B cell (primary cell): ENCODE measurements at regions not wholly inside any gene's neighbourhood (a gene's known extent, or its start where the extent isn't known, plus 50 kb on each side); places are given as distances from the start of the nearest gene placed in this dataset.

Experiments
- ATAC-seq: fragments of 200-7000 bp; cut with Tn5 transposase; one replicate; pipeline ENCODE4 v1.10.0; 2021; ENCODE audit warnings: low read depth, mild to moderate bottlenecking, moderate number of reproducible peaks, moderate library complexity
- CTCF ChIA-PET: fragments of 350-600 bp; sonication (Branson Sonifier 250); formaldehyde crosslinking; loops from one replicate; lab custom pipeline; 2021; ENCODE audit warnings: antibody characterized with exemption, inconsistent platforms; lab: Charles Lee
- POLR2A ChIA-PET: fragments of 350-600 bp; sonication (Branson Sonifier 250); formaldehyde crosslinking; loops from one replicate; lab custom pipeline; 2021; ENCODE audit warnings: antibody characterized with exemption; lab: Charles Lee
- DNase-seq: peaks from one replicate; pipeline ENCODE4 v3.0.0; 2013
- H2AFZ ChIP-seq: 2 replicates; pipeline ENCODE4 v1.6.1; 2012; ENCODE audit warnings: mild to moderate bottlenecking, low read depth, low read length; ENCODE audit not compliant: insufficient read depth, poor library complexity, severe bottlenecking
- H3K27ac ChIP-seq, 2 donors: 1 replicate in 1 of 2; 2 replicates in 1 of 2; pipeline ENCODE4 v1.5.1; 2012 to 2013; ENCODE audit warnings: low read length in 2 of 2, mild to moderate bottlenecking in 2 of 2, moderate library complexity in 1 of 2
- H3K27me3 ChIP-seq, 4 experiments: fragments of 200-600 bp in 1 of 4; sonication (generic) in 1 of 4; replicated peaks in 1 of 4; 1 replicate in 2 of 4; 2 replicates in 2 of 4; pipeline versions ENCODE4 v1.6.1 to v1.7.0; 2013 to 2016; ENCODE audit warnings: low read length in 3 of 4, mild to moderate bottlenecking in 2 of 4, mixed read lengths in 1 of 4, moderate library complexity in 1 of 4; ENCODE audit not compliant: insufficient read depth in 4 of 4, control insufficient read depth in 3 of 4; ENCODE audit errors: control extremely low read depth in 1 of 4
- H3K36me3 ChIP-seq, 2 experiments: replicated peaks in 1 of 2; 1 replicate in 1 of 2; 2 replicates in 1 of 2; pipeline versions ENCODE4 v1.6.1 to v1.7.1; 2013; ENCODE audit warnings: low read length in 1 of 2; ENCODE audit not compliant: insufficient read depth in 2 of 2, control insufficient read depth in 1 of 2; ENCODE audit errors: control extremely low read depth in 1 of 2, extremely low read depth in 1 of 2
- H3K4me1 ChIP-seq, 2 donors: fragments of 200-600 bp in 1 of 2; sonication (generic) in 1 of 2; 1 replicate in 1 of 2; 2 replicates in 1 of 2; pipeline versions ENCODE4 v1.5.1 to v1.6.1; 2013 to 2017; ENCODE audit warnings: low read length in 2 of 2; ENCODE audit not compliant: control insufficient read depth in 2 of 2, insufficient read depth in 2 of 2
- H3K4me2 ChIP-seq: replicated peaks from 2 replicates; pipeline ENCODE3; 2012; ENCODE audit warnings: mild to moderate bottlenecking, low read depth, low read length; ENCODE audit not compliant: poor library complexity, severe bottlenecking
- H3K4me3 ChIP-seq, 5 experiments: fragments of 200-600 bp in 1 of 5; sonication (generic) in 1 of 5; 1 replicate in 3 of 5; 2 replicates in 2 of 5; pipeline versions ENCODE4 v1.5.1 to v1.7.0; 2011 to 2016; ENCODE audit warnings: low read length in 4 of 5, mild to moderate bottlenecking in 4 of 5, low read depth in 2 of 5, control low read depth in 1 of 5, moderate library complexity in 1 of 5; ENCODE audit not compliant: insufficient read depth in 1 of 5; ENCODE audit errors: control extremely low read depth in 1 of 5, extremely low read depth in 1 of 5
- H3K79me2 ChIP-seq: fragments of 200-600 bp; sonication (generic); one replicate; pipeline ENCODE4 v1.6.0; 2016; ENCODE audit warnings: low read length; ENCODE audit not compliant: control insufficient read depth, insufficient read depth
- H3K9ac ChIP-seq: fragments of 200-600 bp; sonication (generic); 2 replicates; pipeline ENCODE4 v1.6.1; 2017; ENCODE audit warnings: mild to moderate bottlenecking, low read length, moderate library complexity
- H3K9me3 ChIP-seq, 3 donors: one replicate each; pipeline versions ENCODE4 v1.6.1 to v1.7.1; 2013; ENCODE audit warnings: low read length in 2 of 3; ENCODE audit not compliant: control insufficient read depth in 2 of 3, insufficient read depth in 1 of 3; ENCODE audit errors: control extremely low read depth in 1 of 3
- H4K20me1 ChIP-seq: 2 replicates; pipeline ENCODE4 v1.6.0; 2012; ENCODE audit warnings: mild to moderate bottlenecking, low read length; ENCODE audit not compliant: insufficient read depth, control insufficient read depth, poor library complexity, severe bottlenecking
- H3K27ac Mint-ChIP-seq: one replicate; pipeline ENCODE4 v1.8.0; 2021; ENCODE audit warnings: mixed read lengths
- H3K27me3 Mint-ChIP-seq: one replicate; pipeline ENCODE4 v1.8.0; 2021; ENCODE audit warnings: mixed read lengths
- H3K4me1 Mint-ChIP-seq: one replicate; pipeline ENCODE4 v1.8.0; 2021; ENCODE audit warnings: mixed read lengths
- H3K4me3 Mint-ChIP-seq: one replicate; pipeline ENCODE4 v1.8.0; 2021; ENCODE audit warnings: mixed read lengths
- H3K9me3 Mint-ChIP-seq: one replicate; pipeline ENCODE4 v1.8.0; 2022; ENCODE audit warnings: mixed read lengths; ENCODE audit not compliant: insufficient read depth
- CTCF ChIP-seq: fragments of 200-600 bp; IDR thresholded peaks from one replicate; pipeline ENCODE4 v1.8.0; 2022; ENCODE audit warnings: antibody characterized with exemption, mild to moderate bottlenecking
- EZH2 ChIP-seq: IDR thresholded peaks from 2 replicates; pipeline ENCODE4 v1.6.1; 2012; ENCODE audit warnings: borderline replicate concordance, low read depth, mild to moderate bottlenecking, moderate library complexity, low read length; ENCODE audit not compliant: insufficient read depth, poor library complexity, severe bottlenecking
- WGBS: methylation state at CpG from one replicate; pipeline ENCODE4 v1.1.5; 2013; ENCODE audit warnings: missing lambda C conversion rate; ENCODE audit not compliant: insufficient coverage; 5-methylcytosine and 5-hydroxymethylcytosine counted together
- intact Hi-C: fragments of 100-400 bp; cut with micrococcal nuclease; formaldehyde crosslinking; loops from one replicate; pipeline ENCODE4 v1.10.0; 2022

DNA sequence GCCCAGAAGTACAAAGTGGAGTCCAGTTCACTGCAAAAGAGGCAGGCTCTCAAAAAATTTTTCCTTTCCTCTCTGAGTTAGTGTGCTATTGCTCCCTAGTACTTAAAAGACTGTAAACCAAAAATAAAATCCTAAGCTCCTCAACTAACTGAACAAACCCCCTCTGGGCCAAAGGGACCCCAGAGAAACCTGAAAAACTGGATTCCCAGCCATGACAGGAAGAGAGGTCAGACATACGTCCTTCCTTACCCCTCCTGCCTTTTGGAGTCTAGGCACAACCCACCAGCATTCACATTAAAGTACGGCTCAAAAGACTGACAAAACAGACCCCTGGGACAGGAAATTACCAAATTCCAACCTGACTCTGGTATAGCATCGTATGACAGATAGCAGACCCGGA lies 957.9 kb upstream of the PRKX start:
- Histone ChIP-seq H3K9me3 (no peaks in the 10 kb centered on the region), H2AFZ (no peak overlapping the region), H3K9ac (no peak overlapping the region), H3K27ac (no peak overlapping the region), H3K4me1 (no peaks in the 10 kb centered on the region), H3K27me3 (no peaks in the 10 kb centered on the region), H3K4me2 (no peak overlapping the region), H3K79me2 (no peaks in the 10 kb centered on the region), H4K20me1 (no peaks in the 10 kb centered on the region), H3K4me3 (no peak overlapping the region), H3K36me3 (no peaks in the 10 kb centered on the region)
- Mint-ChIP-seq H3K9me3 (no peaks in the 10 kb centered on the region), H3K4me1 (no peaks in the 10 kb centered on the region), H3K27ac (no peak overlapping the region), H3K4me3 (no peak overlapping the region), H3K27me3 (no peaks in the 10 kb centered on the region)
- CTCF ChIA-PET: no interaction called here
- DNase-seq: no peak
- intact Hi-C loops: no loop called here
- WGBS: 100% methylated on average over 1 of the region's 4 CpGs
- no peak for ATAC-seq
- TF ChIP-seq CTCF: no peak
- no peak for TF ChIP-seq EZH2
- POLR2A ChIA-PET: no interaction called here

DNA sequence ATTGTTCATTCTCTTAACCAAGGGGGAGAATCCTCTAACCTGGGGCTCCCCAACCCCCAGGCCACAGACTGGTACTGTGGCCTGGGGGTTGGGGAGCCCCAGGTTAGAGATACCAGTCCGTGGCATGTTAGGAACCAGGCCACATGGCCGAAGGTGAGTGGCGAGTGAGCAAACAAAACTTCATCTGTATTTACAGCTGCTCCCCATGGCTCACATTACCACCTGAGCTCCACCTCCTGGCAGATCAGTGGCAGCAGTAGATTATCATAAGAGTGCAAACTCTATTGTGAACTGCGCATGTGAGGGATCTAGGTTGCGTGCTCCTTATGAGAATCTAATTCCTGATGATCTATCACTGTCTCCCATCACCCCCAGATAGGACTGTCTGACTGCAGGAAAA lies 957.2 kb upstream of the PRKX start:
- TF ChIP-seq EZH2 (no peak), CTCF (no peak)
- Mint-ChIP-seq H3K27me3 (no peaks in the 10 kb centered on the region), H3K4me1 (no peaks in the 10 kb centered on the region), H3K4me3 (no peak overlapping the region), H3K9me3 (no peaks in the 10 kb centered on the region), H3K27ac (no peak overlapping the region)
- DNase-seq (no peak), ATAC-seq (no peak)
- H2AFZ ChIP-seq: no peak overlapping the region
- H3K4me2 ChIP-seq: no peak overlapping the region
- H3K9ac ChIP-seq: no peak overlapping the region
- H3K36me3 ChIP-seq: no peaks in the 10 kb centered on the region
- H3K9me3 ChIP-seq: no peaks in the 10 kb centered on the region
- H3K4me1 ChIP-seq: no peaks in the 10 kb centered on the region
- intact Hi-C loops: no loop called here
- H3K79me2 ChIP-seq: no peaks in the 10 kb centered on the region
- WGBS: no CpG with 5 or more reads among the region's 5 CpGs
- ChIA-PET POLR2A (no interaction called here), CTCF (interaction anchor here (0.6 kb wide), 1 partner anchor 21 kb away, joined by 3 read pairs; no protein-coding TSS in a partner anchor)
- no peak overlapping the region for H3K4me3 ChIP-seq
- no peak overlapping the region for H3K27ac ChIP-seq
- H3K27me3 ChIP-seq: no peaks in the 10 kb centered on the region
- H4K20me1 ChIP-seq: no peaks in the 10 kb centered on the region
